Esophagus muscularis mucosa (tissue), 4 donors: ENCODE measurements at regions not wholly inside any gene's neighbourhood (a gene's known extent, or its start where the extent isn't known, plus 50 kb on each side); places are given as distances from the start of the nearest gene placed in this dataset.

Experiments
- EP300 ChIP-seq: sonication (generic); formaldehyde crosslinking; IDR thresholded peaks from one replicate; pipeline ENCODE4 v1.6.1; 2017; ENCODE audit warnings: antibody characterized with exemption
- POLR2A ChIP-seq: fragments of 450-650 bp; IDR thresholded peaks from one replicate; pipeline ENCODE4 v1.6.1; 2017; ENCODE audit warnings: antibody characterized with exemption, moderate library complexity, mild to moderate bottlenecking, low read depth
- POLR2AphosphoS5 ChIP-seq, 2 donors: sonication (generic); formaldehyde crosslinking; IDR thresholded peaks; one replicate each; pipeline ENCODE4 v1.6.1; 2017; ENCODE audit warnings: antibody characterized with exemption in 2 of 2
- TF ChIP-seq, protein P1 (sequence below), 3 experiments: fragments of 200-600 bp in 2 of 3; fragments of 450-650 bp in 1 of 3; sonication (generic) in 2 of 3; IDR thresholded peaks; one replicate each; pipeline ENCODE4 v1.5.1; 2017 to 2019; ENCODE audit warnings: antibody characterized with exemption in 3 of 3, mild to moderate bottlenecking in 2 of 3, moderate library complexity in 1 of 3

DNA sequence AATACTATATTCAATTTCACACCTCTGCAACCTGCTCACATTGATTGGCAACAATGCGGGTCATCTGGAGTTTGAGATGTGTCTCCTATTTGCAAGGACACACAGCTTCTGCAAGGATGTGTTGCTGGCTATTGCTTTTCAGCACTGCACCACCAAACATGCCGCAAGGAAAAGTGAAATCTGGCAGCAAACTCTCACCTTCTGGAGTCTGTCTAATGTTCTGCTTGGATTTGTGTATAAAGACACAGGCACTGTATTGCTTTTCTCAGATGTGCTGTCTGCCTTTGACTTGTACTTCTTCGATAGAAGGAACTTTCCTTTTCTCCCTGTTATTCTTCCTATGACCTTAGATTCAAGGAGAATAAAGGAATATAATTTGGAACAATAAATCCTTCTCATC, 138.6 kb upstream of the EPHA4 start:
- TF ChIP-seq POLR2A (no peak), EP300 (no peak), POLR2AphosphoS5 (IDR thresholded peaks at IDR 0.05) (no peak)
- TF ChIP-seq, protein P1, sequence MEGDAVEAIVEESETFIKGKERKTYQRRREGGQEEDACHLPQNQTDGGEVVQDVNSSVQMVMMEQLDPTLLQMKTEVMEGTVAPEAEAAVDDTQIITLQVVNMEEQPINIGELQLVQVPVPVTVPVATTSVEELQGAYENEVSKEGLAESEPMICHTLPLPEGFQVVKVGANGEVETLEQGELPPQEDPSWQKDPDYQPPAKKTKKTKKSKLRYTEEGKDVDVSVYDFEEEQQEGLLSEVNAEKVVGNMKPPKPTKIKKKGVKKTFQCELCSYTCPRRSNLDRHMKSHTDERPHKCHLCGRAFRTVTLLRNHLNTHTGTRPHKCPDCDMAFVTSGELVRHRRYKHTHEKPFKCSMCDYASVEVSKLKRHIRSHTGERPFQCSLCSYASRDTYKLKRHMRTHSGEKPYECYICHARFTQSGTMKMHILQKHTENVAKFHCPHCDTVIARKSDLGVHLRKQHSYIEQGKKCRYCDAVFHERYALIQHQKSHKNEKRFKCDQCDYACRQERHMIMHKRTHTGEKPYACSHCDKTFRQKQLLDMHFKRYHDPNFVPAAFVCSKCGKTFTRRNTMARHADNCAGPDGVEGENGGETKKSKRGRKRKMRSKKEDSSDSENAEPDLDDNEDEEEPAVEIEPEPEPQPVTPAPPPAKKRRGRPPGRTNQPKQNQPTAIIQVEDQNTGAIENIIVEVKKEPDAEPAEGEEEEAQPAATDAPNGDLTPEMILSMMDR (IDR thresholded peaks at IDR 0.05) = no peak
